ENCODE measurements at regions not wholly inside any gene's neighbourhood (a gene's known extent, or its start where the extent isn't known, plus 50 kb on each side); places are given as distances from the start of the nearest gene placed in this dataset.
"Not testable (repeated sequence)": the region's sequence is repeated elsewhere in the genome, so short reads cannot be mapped to it uniquely, and the experiment has no call there.

DNA sequence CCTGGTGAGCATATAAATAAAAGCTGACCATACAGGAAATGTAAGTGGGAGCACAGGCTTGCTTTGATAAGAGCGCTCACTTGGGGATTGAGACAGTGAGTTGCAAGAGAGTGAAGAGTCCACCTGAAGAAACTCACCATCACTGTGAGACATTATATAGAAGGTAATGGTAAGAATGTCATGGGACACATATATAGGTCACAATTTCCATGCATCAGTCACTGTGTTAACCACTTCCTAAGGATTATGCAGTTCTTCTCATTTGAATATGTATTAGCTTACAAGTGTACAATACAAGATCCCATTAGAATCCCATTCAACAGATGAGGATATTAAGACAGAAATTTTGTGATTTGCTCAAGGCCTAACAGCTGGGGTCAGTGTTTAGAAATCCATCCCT, 352.4 kb upstream of the NOTCH2NLA start:
- H3K36me3 Mint-ChIP-seq; ATAC-seq (ENCODE audit: low read depth in 2 of 2); H3K27ac ChIP-seq (ENCODE audit: insufficient read depth, low read length, poor library complexity, severe bottlenecking); H3K27me3 ChIP-seq (ENCODE audit: control insufficient read depth, insufficient read depth, low read length); H3K9me3 Mint-ChIP-seq; H3K27me3 Mint-ChIP-seq; H3K4me1 ChIP-seq (ENCODE audit: control insufficient read depth, insufficient read depth, low read length, poor library complexity, severe bottlenecking); DNase-seq; H3K4me1 Mint-ChIP-seq; H3K36me3 ChIP-seq (ENCODE audit: control insufficient read depth, insufficient read depth, low read length); H3K4me3 Mint-ChIP-seq; H3K4me3 ChIP-seq (ENCODE audit: low read depth, low read length); H3K27ac Mint-ChIP-seq; H3K9me3 ChIP-seq (ENCODE audit: control insufficient read depth in 2 of 2, low read length in 2 of 2): not testable (repeated sequence)

- not testable (repeated sequence) for H3K4me3 Mint-ChIP-seq; H3K4me3 ChIP-seq (ENCODE audit: low read depth, low read length); H3K36me3 ChIP-seq (ENCODE audit: control insufficient read depth, insufficient read depth, low read length); DNase-seq; H3K9me3 Mint-ChIP-seq; H3K27ac ChIP-seq (ENCODE audit: insufficient read depth, low read length, poor library complexity, severe bottlenecking); H3K27ac Mint-ChIP-seq; H3K4me1 ChIP-seq (ENCODE audit: control insufficient read depth, insufficient read depth, low read length, poor library complexity, severe bottlenecking); H3K27me3 Mint-ChIP-seq; ATAC-seq (ENCODE audit: low read depth in 2 of 2); H3K4me1 Mint-ChIP-seq; H3K36me3 Mint-ChIP-seq; H3K27me3 ChIP-seq (ENCODE audit: control insufficient read depth, insufficient read depth, low read length); H3K9me3 ChIP-seq (ENCODE audit: control insufficient read depth in 2 of 2, low read length in 2 of 2)
Observed at GRCh38 chr1:146567541-146567940, 338.7 kb upstream of the NOTCH2NLA start.

GRCh38 chr1:146558032-146558431, 329.2 kb upstream of the NOTCH2NLA start:
- not testable (repeated sequence) for H3K9me3 ChIP-seq (ENCODE audit: control insufficient read depth in 2 of 2, low read length in 2 of 2); H3K27me3 ChIP-seq (ENCODE audit: control insufficient read depth, insufficient read depth, low read length); H3K4me1 ChIP-seq (ENCODE audit: control insufficient read depth, insufficient read depth, low read length, poor library complexity, severe bottlenecking); DNase-seq; H3K4me1 Mint-ChIP-seq; H3K27ac Mint-ChIP-seq; H3K4me3 ChIP-seq (ENCODE audit: low read depth, low read length); H3K36me3 ChIP-seq (ENCODE audit: control insufficient read depth, insufficient read depth, low read length); H3K27ac ChIP-seq (ENCODE audit: insufficient read depth, low read length, poor library complexity, severe bottlenecking); H3K4me3 Mint-ChIP-seq; H3K27me3 Mint-ChIP-seq; ATAC-seq (ENCODE audit: low read depth in 2 of 2); H3K9me3 Mint-ChIP-seq; H3K36me3 Mint-ChIP-seq

- H3K4me3 Mint-ChIP-seq; H3K4me1 ChIP-seq (ENCODE audit: control insufficient read depth, insufficient read depth, low read length, poor library complexity, severe bottlenecking); H3K27me3 Mint-ChIP-seq; H3K27ac Mint-ChIP-seq; H3K4me1 Mint-ChIP-seq; H3K4me3 ChIP-seq (ENCODE audit: low read depth, low read length); H3K9me3 ChIP-seq (ENCODE audit: control insufficient read depth in 2 of 2, low read length in 2 of 2); H3K36me3 ChIP-seq (ENCODE audit: control insufficient read depth, insufficient read depth, low read length); ATAC-seq (ENCODE audit: low read depth in 2 of 2); DNase-seq; H3K27ac ChIP-seq (ENCODE audit: insufficient read depth, low read length, poor library complexity, severe bottlenecking); H3K9me3 Mint-ChIP-seq; H3K36me3 Mint-ChIP-seq; H3K27me3 ChIP-seq (ENCODE audit: control insufficient read depth, insufficient read depth, low read length): not testable (repeated sequence)
Observed at GRCh38 chr1:146556405-146556804, 327.6 kb upstream of the NOTCH2NLA start.

DNA sequence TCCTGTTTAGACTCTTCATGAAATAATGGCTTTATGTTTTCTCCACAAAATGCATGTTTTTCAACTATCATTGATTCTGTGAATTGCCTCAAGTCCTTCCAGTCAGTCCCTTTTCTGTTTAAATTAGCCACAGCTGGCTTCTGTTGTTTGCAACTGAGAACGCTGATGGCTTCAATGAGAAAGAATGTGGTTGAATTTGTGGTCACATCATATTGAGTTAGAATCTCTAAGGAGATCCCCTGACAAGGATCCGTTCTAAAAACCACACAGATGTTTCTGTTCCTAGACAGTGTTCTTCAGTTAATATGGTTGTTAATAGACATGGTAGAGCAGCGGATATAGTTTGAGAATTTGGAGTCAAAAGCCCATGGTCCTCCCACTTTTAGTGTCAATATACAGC, 323.6 kb upstream of the NOTCH2NLA start:
- not testable (repeated sequence) for H3K36me3 ChIP-seq (ENCODE audit: control insufficient read depth, insufficient read depth, low read length); H3K9me3 Mint-ChIP-seq; H3K36me3 Mint-ChIP-seq; H3K9me3 ChIP-seq (ENCODE audit: control insufficient read depth in 2 of 2, low read length in 2 of 2); H3K27ac ChIP-seq (ENCODE audit: insufficient read depth, low read length, poor library complexity, severe bottlenecking); H3K27ac Mint-ChIP-seq; H3K27me3 ChIP-seq (ENCODE audit: control insufficient read depth, insufficient read depth, low read length); H3K4me3 ChIP-seq (ENCODE audit: low read depth, low read length); ATAC-seq (ENCODE audit: low read depth in 2 of 2); H3K4me3 Mint-ChIP-seq; H3K27me3 Mint-ChIP-seq; DNase-seq; H3K4me1 Mint-ChIP-seq; H3K4me1 ChIP-seq (ENCODE audit: control insufficient read depth, insufficient read depth, low read length, poor library complexity, severe bottlenecking)

GRCh38 chr1:146548684-146549083, 319.9 kb upstream of the NOTCH2NLA start:
- ATAC-seq (ENCODE audit: low read depth in 2 of 2); H3K4me1 Mint-ChIP-seq; DNase-seq; H3K27me3 ChIP-seq (ENCODE audit: control insufficient read depth, insufficient read depth, low read length); H3K36me3 ChIP-seq (ENCODE audit: control insufficient read depth, insufficient read depth, low read length); H3K27me3 Mint-ChIP-seq; H3K4me1 ChIP-seq (ENCODE audit: control insufficient read depth, insufficient read depth, low read length, poor library complexity, severe bottlenecking); H3K27ac Mint-ChIP-seq; H3K9me3 ChIP-seq (ENCODE audit: control insufficient read depth in 2 of 2, low read length in 2 of 2); H3K4me3 Mint-ChIP-seq; H3K4me3 ChIP-seq (ENCODE audit: low read depth, low read length); H3K36me3 Mint-ChIP-seq; H3K9me3 Mint-ChIP-seq; H3K27ac ChIP-seq (ENCODE audit: insufficient read depth, low read length, poor library complexity, severe bottlenecking): not testable (repeated sequence)

- H3K27ac ChIP-seq (ENCODE audit: insufficient read depth, low read length, poor library complexity, severe bottlenecking); H3K36me3 Mint-ChIP-seq; H3K27me3 Mint-ChIP-seq; H3K4me3 ChIP-seq (ENCODE audit: low read depth, low read length); H3K4me1 Mint-ChIP-seq; H3K4me3 Mint-ChIP-seq; H3K27ac Mint-ChIP-seq; ATAC-seq (ENCODE audit: low read depth in 2 of 2); H3K36me3 ChIP-seq (ENCODE audit: control insufficient read depth, insufficient read depth, low read length); H3K27me3 ChIP-seq (ENCODE audit: control insufficient read depth, insufficient read depth, low read length); H3K4me1 ChIP-seq (ENCODE audit: control insufficient read depth, insufficient read depth, low read length, poor library complexity, severe bottlenecking); H3K9me3 ChIP-seq (ENCODE audit: control insufficient read depth in 2 of 2, low read length in 2 of 2); H3K9me3 Mint-ChIP-seq; DNase-seq: not testable (repeated sequence)
Observed at GRCh38 chr1:146546189-146546588, 317.4 kb upstream of the NOTCH2NLA start.

DNA sequence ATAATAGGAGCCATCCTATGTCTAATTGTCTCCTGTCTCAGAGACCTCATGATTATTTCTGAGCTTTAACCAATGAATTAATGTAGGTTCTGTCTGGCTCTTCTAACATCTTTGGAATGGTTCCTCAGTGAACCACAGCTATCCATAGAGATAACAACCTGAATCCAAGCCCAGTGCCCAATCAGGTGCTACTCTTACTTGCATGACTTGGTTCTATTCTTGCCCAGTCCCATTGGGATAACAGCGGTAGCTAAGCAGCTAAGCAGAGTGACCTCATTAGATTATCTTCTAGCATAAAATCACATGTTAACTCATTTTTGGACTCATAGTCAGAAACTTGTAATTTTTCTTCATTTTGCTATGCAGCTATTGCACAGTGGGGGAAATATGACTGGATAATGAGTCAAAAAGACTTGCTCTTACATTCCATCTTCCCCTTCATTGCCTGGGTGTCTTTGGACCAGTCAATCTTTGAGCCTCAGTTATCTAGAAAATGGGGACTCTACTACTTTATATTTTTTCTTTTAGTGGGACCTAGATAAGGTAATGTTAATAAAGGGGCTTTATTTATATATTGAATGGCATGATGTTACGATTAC, 309.1 kb upstream of the NOTCH2NLA start:
- H3K4me3 ChIP-seq (ENCODE audit: low read depth, low read length); H3K27me3 ChIP-seq (ENCODE audit: control insufficient read depth, insufficient read depth, low read length); H3K27me3 Mint-ChIP-seq; H3K9me3 ChIP-seq (ENCODE audit: control insufficient read depth in 2 of 2, low read length in 2 of 2); H3K36me3 Mint-ChIP-seq; DNase-seq; H3K4me3 Mint-ChIP-seq; H3K27ac Mint-ChIP-seq; H3K9me3 Mint-ChIP-seq; ATAC-seq (ENCODE audit: low read depth in 2 of 2); H3K27ac ChIP-seq (ENCODE audit: insufficient read depth, low read length, poor library complexity, severe bottlenecking); H3K36me3 ChIP-seq (ENCODE audit: control insufficient read depth, insufficient read depth, low read length); H3K4me1 Mint-ChIP-seq; H3K4me1 ChIP-seq (ENCODE audit: control insufficient read depth, insufficient read depth, low read length, poor library complexity, severe bottlenecking): not testable (repeated sequence)

All from CD4-positive, CD25-positive, alpha-beta regulatory T cell (primary cell).